Suprapubic skin (tissue), 4 donors: ENCODE measurements at regions not wholly inside any gene's neighbourhood (a gene's known extent, or its start where the extent isn't known, plus 50 kb on each side); places are given as distances from the start of the nearest gene placed in this dataset.

ENCODE experiments used
- DNase-seq, 2 donors: peaks; one replicate each; pipeline ENCODE4 v3.0.0-alpha.2; 2019; ENCODE audit warnings: low spot score in 2 of 2
- H3K27ac ChIP-seq: fragments of 200-600 bp; sonication (generic); one replicate; pipeline ENCODE4 v1.5.1; 2019
- H3K27me3 ChIP-seq: fragments of 200-600 bp; sonication (generic); one replicate; pipeline ENCODE4 v1.5.1; 2019
- H3K36me3 ChIP-seq: fragments of 200-600 bp; sonication (generic); one replicate; pipeline ENCODE4 v1.5.1; 2019
- H3K4me1 ChIP-seq: fragments of 200-600 bp; sonication (generic); one replicate; pipeline ENCODE4 v1.5.1; 2019
- H3K4me3 ChIP-seq: fragments of 200-600 bp; sonication (generic); one replicate; pipeline ENCODE4 v1.5.1; 2019; ENCODE audit warnings: mild to moderate bottlenecking
- H3K9me3 ChIP-seq: fragments of 200-600 bp; sonication (generic); one replicate; pipeline ENCODE4 v1.5.1; 2019
- EP300 ChIP-seq: sonication (generic); formaldehyde crosslinking; IDR thresholded peaks from one replicate; pipeline ENCODE4 v1.6.1; 2017; ENCODE audit warnings: antibody characterized with exemption
- POLR2A ChIP-seq, 2 donors: fragments of 450-650 bp; IDR thresholded peaks; one replicate each; pipeline ENCODE4 v1.6.1; 2017; ENCODE audit warnings: antibody characterized with exemption in 2 of 2, mild to moderate bottlenecking in 2 of 2, moderate library complexity in 2 of 2
- POLR2AphosphoS5 ChIP-seq, 3 donors: sonication (generic); formaldehyde crosslinking; IDR thresholded peaks; one replicate each; pipeline ENCODE4 v1.6.1; 2017; ENCODE audit warnings: antibody characterized with exemption in 3 of 3
- WGBS: methylation state at CpG from one replicate; pipeline ENCODE4 v1.1.5; 2018; 5-methylcytosine and 5-hydroxymethylcytosine counted together
- TF ChIP-seq, protein P1 (sequence below), 2 donors: fragments of 200-600 bp in 1 of 2; fragments of 450-650 bp in 1 of 2; sonication (generic) in 1 of 2; IDR thresholded peaks; one replicate each; pipeline ENCODE4 v1.5.1; 2016 to 2019; ENCODE audit warnings: antibody characterized with exemption in 2 of 2, mild to moderate bottlenecking in 1 of 2, moderate library complexity in 1 of 2

GRCh38 chr4:114302472-114302871 lies 296.1 kb upstream of the UGT8 start:
- no peak overlapping the region for H3K4me3 ChIP-seq

GRCh38 chr4:114304046-114304445 lies 294.6 kb upstream of the UGT8 start:
- Histone ChIP-seq H3K4me1 (no peaks in the 10 kb centered on the region), H3K36me3 (no peaks in the 10 kb centered on the region), H3K9me3 (no peaks in the 10 kb centered on the region), H3K27ac (no peak overlapping the region), H3K4me3 (no peak overlapping the region), H3K27me3 (no peaks in the 10 kb centered on the region)
- 75% methylated on average over 2 of the region's 2 CpGs for WGBS
- no peak for DNase-seq
- TF ChIP-seq EP300 = no peak
- no peak for TF ChIP-seq POLR2AphosphoS5 (IDR thresholded peaks at IDR 0.05)
- no peak for TF ChIP-seq POLR2A (IDR thresholded peaks at IDR 0.05)
- TF ChIP-seq, protein P1, sequence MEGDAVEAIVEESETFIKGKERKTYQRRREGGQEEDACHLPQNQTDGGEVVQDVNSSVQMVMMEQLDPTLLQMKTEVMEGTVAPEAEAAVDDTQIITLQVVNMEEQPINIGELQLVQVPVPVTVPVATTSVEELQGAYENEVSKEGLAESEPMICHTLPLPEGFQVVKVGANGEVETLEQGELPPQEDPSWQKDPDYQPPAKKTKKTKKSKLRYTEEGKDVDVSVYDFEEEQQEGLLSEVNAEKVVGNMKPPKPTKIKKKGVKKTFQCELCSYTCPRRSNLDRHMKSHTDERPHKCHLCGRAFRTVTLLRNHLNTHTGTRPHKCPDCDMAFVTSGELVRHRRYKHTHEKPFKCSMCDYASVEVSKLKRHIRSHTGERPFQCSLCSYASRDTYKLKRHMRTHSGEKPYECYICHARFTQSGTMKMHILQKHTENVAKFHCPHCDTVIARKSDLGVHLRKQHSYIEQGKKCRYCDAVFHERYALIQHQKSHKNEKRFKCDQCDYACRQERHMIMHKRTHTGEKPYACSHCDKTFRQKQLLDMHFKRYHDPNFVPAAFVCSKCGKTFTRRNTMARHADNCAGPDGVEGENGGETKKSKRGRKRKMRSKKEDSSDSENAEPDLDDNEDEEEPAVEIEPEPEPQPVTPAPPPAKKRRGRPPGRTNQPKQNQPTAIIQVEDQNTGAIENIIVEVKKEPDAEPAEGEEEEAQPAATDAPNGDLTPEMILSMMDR (IDR thresholded peaks at IDR 0.05) = no peak

More at GRCh38 chr4:114302472-114302871, 296.1 kb upstream of the UGT8 start:
- no peaks in the 10 kb centered on the region for H3K36me3 ChIP-seq
- TF ChIP-seq, protein P1 (IDR thresholded peaks at IDR 0.05) = no peak
- no peak for TF ChIP-seq POLR2A (IDR thresholded peaks at IDR 0.05)
- no peak for TF ChIP-seq EP300
- TF ChIP-seq POLR2AphosphoS5 (IDR thresholded peaks at IDR 0.05) = no peak
- H3K9me3 ChIP-seq = no peaks in the 10 kb centered on the region
- H3K27ac ChIP-seq = no peak overlapping the region
- DNase-seq = no peak
- WGBS = 60% methylated on average over 2 of the region's 2 CpGs
- H3K4me1 ChIP-seq = no peaks in the 10 kb centered on the region
- H3K27me3 ChIP-seq = no peaks in the 10 kb centered on the region

- no peak overlapping the region for H3K27ac ChIP-seq
- no peaks in the 10 kb centered on the region for H3K4me1 ChIP-seq
- H3K36me3 ChIP-seq = no peaks in the 10 kb centered on the region
- WGBS = 68% methylated on average over 1 of the region's 1 CpG
- no peak for DNase-seq
- no peaks in the 10 kb centered on the region for H3K27me3 ChIP-seq
- H3K9me3 ChIP-seq = no peaks in the 10 kb centered on the region
- H3K4me3 ChIP-seq = no peak overlapping the region
- no peak for TF ChIP-seq POLR2A (IDR thresholded peaks at IDR 0.05)
- no peak for TF ChIP-seq EP300
- TF ChIP-seq POLR2AphosphoS5 (IDR thresholded peaks at IDR 0.05) = no peak
- TF ChIP-seq, protein P1 (IDR thresholded peaks at IDR 0.05) = no peak
Measured at GRCh38 chr4:114304567-114304966, 294.0 kb upstream of the UGT8 start.

DNA sequence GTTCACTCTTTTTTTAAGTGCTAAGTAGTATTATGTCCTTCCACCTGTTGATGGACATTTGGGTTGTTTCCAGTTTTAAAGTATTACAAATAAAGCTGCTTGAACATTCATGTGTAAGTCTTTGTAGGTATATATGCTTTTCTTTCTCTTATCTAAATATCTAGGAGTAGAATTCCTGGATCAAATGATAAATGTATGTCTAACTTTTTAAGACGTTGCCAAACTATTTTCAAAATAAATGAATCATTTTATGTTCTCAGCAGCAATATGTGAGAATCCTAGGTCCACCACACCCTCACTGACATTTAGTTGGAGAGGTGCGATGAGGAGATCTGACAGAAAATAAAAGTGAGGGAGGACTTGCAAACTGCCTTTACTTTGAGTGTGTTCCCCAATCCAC lies 291.7 kb upstream of the UGT8 start:
- TF ChIP-seq POLR2A (IDR thresholded peaks at IDR 0.05) (no peak), POLR2AphosphoS5 (IDR thresholded peaks at IDR 0.05) (no peak), EP300 (no peak)
- TF ChIP-seq, protein P1 (IDR thresholded peaks at IDR 0.05) = no peak
- Histone ChIP-seq H3K36me3 (no peaks in the 10 kb centered on the region), H3K9me3 (no peaks in the 10 kb centered on the region), H3K4me1 (no peaks in the 10 kb centered on the region), H3K27me3 (no peaks in the 10 kb centered on the region), H3K4me3 (no peak overlapping the region), H3K27ac (no peak overlapping the region)
- no peak for DNase-seq
- WGBS = 38% methylated on average over 2 of the region's 2 CpGs

DNA sequence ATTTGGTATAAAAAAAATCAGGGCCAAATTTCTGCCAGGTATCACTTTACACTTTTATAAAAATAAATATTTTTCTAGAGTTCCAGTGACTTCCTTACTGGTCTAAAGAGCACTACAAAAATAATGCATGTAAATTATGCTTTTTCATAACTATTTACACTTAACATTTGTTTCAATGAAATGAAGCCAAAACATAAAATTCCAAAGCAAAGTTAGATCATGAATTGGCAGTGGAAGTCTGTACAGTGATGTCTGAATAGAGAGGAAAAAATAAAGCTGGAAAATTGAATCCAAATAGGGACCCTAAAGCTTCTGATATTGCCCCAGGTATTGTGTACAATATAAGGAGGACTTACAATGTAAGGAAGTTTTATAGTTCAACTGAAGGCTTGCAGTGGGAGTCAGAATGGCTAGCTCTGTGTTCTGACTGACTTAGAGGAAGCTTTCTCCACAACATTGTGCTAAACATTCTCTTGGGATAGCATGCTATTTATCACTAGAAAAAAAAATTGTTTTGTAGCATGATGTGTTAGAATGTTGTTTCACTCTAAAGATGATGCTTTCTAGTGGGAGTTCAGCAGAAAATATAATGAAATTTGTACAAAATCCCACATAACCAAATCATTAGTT lies 288.2 kb upstream of the UGT8 start:
- DNase-seq = no peak

More for the DNA sequence above, 288.2 kb upstream of the UGT8 start:
- TF ChIP-seq, protein P1 (IDR thresholded peaks at IDR 0.05) = no peak
- TF ChIP-seq POLR2A (IDR thresholded peaks at IDR 0.05) = no peak
- TF ChIP-seq POLR2AphosphoS5 (IDR thresholded peaks at IDR 0.05) = no peak
- no peak for TF ChIP-seq EP300
- Histone ChIP-seq H3K4me3 (no peak overlapping the region), H3K27ac (no peak overlapping the region), H3K36me3 (no peaks in the 10 kb centered on the region), H3K27me3 (no peaks in the 10 kb centered on the region), H3K9me3 (no peaks in the 10 kb centered on the region), H3K4me1 (no peaks in the 10 kb centered on the region)
